ENCODE measurements at regions not wholly inside any gene's neighbourhood (a gene's known extent, or its start where the extent isn't known, plus 50 kb on each side); places are given as distances from the start of the nearest gene placed in this dataset.
A peak's percentile ranks its signal among the peaks of the same experiment; 100 is the strongest.

DNA sequence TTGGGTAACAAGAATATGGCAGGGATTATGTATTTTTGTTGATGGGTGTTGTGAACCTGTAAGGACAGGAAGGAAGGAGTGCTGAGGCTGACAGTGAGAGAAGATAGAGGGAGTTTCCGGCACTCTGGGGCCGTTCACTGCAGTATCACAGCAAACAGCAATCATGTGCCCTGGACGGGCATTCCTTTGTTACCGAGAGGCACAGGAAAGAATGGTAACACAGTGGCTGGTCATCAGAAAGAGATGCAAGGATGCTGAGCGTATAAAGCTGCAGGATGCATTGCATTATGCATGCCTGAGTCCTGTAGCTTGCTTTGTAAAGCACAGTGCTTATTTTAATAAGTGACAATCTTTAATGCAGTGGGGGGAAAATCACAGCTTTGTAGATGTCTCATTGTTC is 286.8 kb downstream of the RPS24 start:
- DNase-seq (ENCODE audit: low spot score) = peak; percentile 15

DNA sequence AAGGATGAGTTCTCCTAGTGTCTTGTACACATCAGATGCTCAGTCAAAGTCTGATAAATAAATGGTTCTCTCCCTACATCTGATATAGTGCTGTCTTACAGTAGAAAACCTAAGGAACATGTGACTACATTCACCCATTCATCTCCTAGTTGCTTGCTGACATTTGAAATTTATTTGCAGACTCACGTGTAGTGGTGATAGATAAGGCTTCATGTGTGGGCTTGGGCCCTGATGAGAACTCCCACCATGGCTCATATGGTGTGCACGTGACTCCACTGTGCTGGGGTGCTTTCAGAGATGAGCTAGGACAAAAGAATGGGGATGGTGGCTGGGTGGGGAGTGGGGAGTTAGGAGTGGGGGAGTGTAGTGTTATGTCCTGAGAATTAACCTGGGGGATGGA is 287.3 kb downstream of the RPS24 start:
- DNase-seq (ENCODE audit: low spot score) = no peak

DNA sequence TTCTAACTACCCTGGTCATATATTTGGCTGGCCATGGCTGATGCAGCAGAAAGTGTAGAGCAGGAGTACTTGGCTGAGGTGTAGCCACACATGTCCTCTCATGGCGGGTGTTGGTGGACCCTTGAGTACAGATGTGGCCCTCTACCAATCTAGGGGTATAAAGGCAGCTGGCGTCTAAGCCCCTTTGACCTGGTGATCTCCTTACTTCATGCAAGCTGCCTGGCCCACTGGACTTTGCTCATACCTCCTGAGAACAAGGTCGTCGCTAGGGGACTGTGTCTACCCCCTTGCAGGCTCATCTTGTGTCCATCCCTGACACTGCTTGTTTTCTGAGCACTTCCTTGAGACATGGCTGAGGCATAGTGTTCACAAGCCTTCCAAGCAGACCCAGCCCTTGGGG is 287.8 kb downstream of the RPS24 start:
- DNase-seq (ENCODE audit: low spot score) = no peak

DNA sequence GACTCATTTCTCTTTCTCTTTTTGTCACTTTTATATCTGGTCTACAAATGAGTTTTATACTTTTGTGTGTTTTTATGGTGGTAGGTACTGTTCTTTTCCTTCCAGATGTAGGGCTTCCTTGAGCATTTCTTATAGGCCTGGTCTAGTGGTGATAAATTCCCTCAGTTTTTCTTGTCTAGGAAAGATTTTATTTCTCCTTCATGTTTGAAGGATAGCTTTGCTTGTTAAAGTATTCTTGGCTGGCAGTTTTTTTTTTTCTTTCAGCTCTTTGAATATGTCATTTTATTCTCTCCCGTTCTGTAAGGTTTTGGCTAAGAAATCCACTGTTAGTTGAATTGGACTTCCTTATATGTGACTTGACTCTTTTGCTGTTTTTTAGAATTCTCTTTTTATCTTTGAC is 292.7 kb downstream of the RPS24 start:
- no peak for DNase-seq (ENCODE audit: low spot score)

DNA sequence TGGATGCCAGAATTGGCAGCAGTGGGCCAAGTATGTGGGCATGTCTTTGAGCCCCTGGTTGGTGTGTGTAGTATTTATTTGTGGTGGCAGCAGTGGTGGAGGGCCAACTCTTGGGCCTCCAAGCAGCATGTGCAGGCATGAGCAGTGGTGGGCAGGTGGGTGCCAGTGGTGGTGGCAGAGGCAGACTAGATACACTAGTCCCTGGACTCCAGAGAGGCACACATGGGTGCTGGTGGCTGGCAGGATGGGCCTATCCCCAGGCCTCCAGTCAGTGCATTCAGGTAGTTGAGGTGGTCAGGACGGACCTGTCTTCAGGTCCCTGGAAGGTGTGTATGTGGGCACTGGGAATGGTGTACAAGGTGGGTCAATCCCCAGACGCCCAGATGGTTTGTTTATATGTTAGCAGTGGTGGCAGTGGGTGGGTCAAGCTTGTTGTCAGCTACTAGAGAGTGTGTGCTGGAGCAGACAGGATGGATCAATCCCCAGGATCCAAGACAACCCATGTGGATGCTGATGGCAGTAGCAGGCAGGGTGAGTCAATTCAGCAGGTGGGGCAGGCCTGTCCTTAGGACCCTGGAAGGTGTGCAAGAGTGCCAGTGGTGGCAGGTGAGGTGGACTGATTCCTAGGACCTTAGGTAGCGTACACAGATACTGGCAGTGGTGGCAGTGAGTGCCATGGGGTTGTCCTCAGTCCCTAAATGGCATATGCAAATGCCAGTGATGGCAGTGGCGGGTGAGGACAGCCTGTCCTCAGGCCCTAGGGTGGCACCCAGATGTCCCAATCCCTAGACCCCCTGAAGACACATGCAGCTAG is 294.3 kb downstream of the RPS24 start:
- no peak for DNase-seq (ENCODE audit: low spot score)

DNA sequence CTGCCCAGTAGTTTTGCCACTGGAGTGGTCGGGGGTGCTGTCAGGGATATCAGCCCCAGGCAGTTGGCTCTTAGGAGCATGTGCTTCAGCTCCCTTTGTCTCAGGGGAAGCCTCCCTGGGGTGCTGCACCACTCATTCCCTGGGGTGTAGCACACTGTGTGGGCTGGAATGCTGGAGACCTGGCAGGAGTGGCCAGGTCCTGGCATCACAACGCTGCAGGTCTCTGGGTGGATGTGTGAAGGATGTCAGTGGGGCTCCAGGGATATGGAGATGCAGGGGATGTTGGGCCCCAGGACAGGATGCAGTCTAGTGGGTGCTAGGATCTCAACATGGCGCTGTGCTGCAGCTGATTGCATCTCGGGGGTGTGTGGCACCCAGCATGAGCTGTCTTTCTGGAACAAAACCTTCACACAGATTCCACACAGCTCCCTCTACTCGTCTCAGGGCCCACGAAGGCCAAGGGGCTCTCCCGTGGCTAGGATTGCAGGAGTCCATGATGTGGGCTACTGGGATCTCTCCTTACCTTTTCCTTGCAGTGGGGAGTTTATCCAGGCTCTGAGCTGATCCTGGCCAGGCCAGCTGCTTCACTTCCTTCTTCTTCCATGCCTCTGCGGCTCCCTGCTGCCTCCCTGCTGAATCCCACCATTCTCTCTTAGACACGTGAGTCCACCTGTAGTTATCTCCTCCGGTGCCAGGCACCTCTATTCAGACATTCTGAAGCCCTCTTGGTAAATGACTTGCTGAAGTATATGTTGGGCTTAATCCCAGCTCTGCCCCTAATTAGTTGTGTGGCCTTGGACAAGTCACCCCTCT is 295.1 kb downstream of the RPS24 start:
- DNase-seq (ENCODE audit: low spot score) = no peak

DNA sequence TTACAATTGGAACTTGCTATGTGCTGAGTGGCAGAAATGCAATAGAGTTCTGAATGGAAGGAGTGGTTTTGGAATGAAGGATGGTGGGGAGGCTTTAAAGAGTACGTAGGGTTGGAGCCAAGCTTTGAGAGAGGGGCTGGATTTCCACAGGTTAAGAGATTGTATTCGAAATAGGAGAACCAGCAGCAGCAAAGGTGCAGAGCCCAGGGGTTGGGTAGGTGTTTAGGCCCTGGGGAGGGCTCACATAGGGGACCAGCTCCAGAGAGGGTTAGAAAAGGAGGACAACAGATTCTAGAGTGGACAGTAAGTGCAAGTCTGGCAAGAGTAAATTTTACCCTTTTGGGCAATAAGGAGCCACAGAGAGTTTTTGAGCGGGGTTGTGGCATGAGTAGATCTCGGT is 297.2 kb downstream of the RPS24 start:
- DNase-seq (ENCODE audit: low spot score) = no peak

DNA sequence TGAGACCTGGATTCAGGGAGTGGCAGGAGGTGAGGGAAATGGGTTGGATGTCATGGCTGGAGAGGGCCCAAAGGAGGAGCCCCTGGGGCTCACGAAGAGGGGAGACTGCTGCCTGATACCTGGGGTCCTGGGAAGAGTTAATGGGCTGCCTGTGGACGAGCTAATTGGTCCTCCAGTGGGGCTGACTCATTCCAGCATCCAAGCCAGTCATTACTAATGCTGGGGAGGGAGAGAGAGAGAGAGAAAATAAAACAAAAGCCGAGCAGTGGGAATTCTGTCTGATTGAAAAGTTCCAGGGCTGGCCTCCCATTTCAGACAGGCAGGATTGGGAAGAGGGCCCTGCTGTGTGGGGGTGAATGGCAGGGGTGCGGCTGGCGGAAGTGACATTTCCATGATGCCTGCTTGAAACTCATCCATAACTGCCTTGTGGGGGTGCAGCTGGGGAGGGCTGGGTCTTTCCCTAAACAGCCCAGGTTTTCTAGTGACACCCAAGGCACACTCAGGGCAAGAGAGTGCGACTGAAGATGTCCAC is 297.8 kb downstream of the RPS24 start:
- no peak for DNase-seq (ENCODE audit: low spot score)

DNA sequence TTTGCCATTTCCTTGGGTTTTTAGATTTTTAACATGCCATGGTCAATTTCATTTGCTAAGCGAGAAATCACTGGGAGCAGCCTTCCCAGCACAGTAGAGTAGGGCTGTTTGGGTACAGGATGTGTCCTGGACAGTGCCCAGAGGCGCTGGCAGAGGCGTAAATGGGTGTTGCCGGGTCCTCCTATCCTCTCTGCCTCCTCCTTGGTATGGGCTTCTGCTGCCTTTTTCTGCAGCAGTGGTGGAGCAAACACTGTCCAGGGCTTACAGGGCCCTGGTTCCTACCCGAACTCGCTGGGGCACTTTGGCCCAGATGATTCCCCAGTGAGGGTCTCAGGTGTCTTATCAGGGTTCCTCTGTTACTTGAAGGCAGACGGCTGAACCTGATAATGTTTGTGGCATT is 298.3 kb downstream of the RPS24 start:
- DNase-seq (ENCODE audit: low spot score) = no peak

DNA sequence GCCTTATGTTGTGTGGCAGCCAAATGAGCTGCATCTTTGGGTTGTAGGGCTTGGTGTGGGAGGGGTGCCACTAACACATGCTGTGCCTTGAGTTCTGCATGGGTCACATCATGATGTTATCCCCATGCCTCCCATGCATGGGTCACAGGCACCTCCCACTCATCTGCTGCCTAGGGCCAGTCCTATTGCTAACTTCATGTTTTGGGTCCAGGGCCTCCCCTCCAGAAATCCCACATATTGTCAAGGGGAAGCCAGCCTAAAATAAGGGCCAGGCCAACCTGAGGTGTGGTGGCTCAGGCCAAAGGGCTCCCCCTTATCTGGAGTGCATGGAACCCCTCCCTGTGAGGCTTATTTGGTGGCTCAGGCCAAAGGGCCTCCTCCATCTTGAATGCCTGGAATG is 299.0 kb downstream of the RPS24 start:
- no peak for DNase-seq (ENCODE audit: low spot score)

DNA sequence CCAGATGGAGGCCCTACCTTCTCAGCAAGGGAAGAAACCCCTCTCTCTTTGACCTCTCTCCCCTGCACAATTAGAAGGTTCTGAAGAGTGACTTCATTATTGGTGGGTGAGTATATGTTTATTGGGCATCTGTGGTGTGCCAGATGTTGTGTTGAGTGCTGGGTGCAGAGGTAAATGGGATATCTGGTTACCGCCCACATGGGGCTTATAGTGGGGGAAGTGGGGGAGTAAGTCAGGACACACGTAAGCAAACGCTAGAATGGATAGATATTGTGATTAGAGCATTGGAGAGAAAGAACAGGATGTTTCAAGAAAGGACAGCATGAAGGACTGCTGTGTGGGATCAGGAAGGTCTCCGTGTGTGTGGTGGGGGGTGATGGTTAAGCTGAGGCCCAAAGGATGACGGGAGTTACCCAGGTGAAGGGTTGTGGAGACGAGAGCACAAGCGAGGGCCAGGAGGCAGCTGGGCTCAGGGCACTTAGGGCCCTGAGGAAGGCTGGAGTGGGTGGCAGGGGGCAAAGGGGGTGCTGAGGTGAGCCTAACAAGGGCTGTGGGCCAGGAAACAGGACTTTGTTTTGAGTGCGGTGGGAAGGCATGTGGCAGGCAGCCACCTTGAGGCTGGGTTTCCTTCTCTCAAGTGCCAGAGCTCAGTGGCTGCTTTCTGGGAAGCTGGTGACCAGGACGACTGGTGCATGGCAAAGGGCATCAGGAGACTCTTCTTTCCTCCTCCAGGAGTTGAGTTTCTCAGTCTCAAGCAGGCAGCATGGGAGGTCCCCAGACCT is 299.9 kb downstream of the RPS24 start:
- no peak for DNase-seq (ENCODE audit: low spot score)

DNA sequence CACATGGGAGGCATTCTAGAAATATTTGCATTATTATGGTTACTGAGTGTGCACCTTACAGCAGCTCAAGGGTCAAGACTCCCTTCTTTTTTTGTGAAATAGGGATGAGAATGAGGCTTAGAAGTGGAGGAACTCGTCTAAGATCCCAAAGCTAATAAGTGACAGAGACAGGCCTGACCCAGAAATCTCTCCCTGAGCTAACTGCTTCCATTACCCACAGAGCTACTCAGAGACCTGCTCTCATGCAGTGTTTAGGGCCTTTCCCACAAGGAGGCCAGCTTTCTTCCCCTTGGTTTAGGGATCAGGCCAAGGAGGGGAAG is 301.7 kb downstream of the RPS24 start:
- DNase-seq (ENCODE audit: low spot score) = no peak

DNA sequence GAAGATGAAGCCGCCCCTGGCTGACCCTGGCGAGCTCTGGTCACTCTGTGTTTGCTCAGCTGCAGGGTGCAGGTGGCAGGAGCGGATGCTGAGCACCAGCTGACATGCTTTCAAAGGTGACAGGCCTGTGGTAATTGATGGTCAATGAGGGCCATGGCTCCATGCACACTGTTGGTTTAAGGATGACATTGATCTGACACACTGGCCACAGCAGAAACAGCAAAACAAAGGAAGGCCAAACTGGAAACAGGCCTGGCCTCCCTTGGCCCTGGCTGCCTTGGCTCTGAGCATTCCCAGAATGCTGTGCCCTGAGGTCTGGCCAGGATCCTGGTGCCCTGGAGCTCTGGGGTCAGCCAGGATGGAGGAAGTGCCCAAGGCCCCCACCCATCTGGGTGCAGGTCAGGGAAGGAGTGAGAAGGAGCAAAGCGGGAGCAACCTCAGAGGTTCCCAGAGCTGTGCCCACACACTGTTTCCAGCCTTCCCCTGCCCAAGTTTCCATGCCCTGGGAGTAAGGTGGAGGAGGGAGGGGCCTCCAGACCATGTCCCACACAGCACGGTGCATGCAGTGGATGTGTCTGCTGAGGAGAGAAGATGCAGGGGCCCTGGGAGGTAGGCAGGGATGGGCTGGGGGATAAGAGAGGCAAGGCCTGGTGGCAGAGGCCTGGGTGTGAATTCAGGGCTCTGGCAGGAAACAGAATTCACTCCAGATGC is 302.2 kb downstream of the RPS24 start:
- no peak for DNase-seq (ENCODE audit: low spot score)

DNA sequence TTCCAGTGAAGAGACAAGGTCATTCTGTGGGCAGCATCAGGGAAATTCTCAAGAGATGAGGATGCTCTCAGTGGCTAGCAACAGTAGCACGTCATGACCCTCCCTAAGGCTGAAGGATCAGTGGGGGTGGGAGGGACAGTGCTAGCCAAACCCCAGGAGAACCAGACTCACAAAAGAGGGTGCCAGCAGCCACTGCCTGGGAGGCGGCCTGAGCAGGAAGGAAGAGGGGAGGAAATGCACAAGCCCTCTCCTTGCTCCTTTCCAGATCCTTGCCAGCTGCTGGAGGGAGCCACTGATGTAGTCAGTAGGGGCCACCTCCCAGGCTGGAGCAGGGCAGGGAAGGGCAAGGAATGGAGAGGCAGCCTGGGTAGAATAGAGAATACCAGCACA is 302.7 kb downstream of the RPS24 start:
- DNase-seq (ENCODE audit: low spot score) = no peak

DNA sequence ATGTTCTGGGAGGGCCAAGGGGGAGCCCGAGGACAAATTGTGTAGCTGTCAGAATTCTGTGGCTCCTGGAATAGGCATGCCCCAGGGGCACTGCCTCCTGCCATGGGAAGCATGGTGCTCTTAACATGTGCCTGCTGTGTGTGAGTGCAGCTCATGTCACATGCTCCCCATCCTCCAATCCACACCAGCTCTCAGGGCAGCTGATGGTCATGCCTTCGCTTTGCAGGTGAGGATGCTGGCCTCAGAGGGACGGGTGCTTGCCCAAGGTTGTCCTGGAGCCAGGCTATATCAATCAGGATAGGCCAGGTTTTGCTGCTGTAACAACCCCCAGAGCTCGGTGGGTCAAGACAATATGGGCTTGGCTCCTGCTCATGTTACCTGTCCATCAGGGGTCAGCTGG is 303.4 kb downstream of the RPS24 start:
- DNase-seq (ENCODE audit: low spot score) = no peak

DNA sequence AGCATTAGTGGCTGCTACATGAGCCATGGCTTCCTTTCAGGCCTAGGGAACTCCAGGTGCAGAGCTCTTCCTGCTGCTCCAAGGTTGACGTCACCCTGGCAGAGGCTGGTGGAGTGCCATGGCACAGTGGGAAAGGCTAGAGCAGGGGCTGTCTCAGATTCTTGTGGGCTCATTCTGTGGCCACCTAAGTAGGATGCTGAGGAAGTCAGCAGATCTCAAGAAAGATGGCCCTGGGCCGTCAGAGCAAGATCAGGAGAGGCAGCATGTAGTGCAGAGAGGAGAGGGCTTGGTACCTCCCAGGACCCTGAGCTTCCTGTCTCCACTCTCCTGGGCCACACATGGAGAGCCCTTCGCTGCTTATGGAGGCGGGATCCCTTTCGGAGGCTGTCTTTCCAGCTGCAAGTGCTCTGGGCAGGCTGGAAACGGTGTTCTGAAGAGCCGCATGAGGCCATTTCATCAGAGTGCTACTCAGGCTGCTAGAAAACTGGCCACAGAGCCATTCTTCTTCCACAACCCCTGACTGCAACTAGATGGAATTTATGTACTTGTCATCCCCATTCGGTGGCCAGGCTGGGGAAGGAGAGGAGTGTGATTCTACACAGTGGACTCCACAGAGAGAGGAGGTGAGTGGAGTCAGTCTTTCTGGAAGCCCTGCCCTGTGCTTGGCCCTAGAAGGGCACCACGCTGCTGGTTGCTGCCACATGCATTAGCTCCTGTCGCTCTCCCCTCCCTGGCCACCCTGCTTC is 304.2 kb downstream of the RPS24 start:
- DNase-seq (ENCODE audit: low spot score) = no peak

DNA sequence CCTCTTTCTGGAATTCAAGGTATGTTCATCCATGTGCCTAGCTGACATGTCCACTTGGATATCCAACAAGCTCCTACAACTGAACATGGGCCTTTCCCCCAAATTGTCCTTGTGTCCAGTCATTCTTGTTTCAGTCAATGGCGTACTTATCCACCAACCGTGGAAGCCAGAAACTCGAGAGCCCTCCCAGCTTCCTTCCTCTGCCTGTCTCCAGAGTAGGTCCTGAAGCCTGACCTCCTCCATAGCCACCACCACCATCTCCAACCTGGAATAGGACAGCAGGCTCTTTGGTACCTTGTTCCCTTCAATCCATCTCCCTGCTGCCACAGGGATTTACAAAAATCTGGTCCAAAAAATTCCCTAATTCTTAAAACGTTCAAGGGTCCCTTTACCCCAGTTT is 305.1 kb downstream of the RPS24 start:
- DNase-seq (ENCODE audit: low spot score) = no peak

DNA sequence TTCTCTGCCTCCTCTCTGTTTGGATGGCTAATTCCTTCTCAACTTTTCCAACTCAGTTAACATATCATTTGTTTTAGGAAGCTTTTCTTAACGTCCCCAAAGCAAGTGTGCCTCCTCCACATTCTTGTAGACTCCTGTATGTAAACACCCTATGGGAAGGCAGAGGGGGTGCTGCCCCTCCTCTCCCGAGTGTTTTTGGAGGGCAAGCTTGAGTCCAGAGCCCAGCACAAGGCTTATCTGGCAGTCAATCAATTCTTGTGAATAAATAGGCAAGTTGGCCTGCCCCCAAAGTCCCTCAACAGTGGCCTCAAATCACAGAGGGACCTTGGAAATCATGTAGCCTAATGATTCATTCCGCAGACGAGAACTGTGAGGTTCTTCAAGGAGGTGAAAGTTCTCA is 305.6 kb downstream of the RPS24 start:
- DNase-seq (ENCODE audit: low spot score) = no peak

DNA sequence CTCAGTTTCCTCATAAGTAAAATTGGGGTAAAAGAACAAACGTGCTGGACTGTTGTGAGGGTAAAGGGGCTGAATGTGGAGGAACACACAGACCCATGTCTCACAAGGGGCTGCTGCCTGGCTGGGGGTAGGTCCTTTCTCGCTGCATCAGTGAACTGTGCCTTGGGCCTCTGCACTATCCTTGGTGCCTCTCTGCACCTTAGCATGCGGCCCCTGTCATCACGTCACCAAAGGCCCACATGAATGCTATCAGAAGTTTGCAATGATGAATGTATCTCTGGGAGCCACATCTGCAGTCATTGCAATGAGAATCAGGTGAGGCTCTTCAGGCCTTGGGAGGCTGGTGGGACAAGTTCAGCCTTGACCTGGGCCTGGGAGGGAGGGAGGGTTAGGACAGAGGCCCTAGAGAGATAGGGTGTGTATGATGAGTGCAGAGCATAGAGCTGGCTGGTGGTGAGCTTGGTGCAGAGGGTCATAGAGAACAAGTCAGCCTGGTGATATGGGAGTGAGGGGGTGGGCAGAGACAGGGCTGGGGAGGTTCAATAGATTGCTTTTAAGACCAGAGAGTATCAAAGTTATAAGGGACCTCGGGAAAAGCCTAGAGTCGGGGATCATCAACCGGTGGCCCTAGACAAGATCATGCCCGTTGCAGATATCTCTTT is 308.4 kb downstream of the RPS24 start:
- DNase-seq (ENCODE audit: low spot score) = no peak

DNA sequence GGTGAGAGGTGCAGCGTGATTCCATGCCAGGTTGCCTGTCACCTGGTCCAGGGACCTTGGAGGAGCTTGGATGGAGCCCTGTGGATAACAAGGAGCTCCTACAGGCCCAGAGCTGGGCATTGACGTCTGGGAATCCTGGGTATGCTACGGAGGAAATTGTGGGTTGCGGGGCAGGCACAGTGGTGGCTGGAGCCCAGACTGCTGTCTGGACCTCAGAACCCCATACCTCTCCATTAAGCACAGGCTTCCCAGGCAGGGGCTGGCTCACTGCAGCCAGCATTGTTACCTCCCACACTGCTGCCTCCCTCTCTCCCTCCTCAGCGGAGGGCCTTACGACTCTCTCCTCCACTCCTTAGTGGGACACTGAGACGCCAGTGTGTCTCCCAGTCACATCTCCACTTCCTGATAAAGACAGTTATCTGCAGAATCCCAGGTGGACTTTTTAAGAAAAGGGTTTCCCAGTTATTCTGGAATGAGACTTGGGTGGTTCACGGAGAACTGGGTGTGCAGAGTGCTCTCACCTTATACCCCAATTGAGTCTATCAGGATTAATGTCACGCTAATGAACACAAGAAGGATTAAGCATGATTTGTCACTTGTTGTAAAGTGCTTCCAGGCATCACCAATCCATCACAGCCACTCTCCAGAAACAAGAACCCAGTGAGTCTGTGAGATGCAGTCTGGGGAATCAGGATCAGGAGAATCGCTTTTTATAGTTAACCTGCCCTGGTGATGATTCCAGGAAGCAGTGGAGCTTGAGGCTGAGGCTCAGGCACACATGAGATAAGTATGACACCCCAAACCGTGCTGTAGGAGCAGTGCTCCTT is 309.4 kb downstream of the RPS24 start:
- no peak for DNase-seq (ENCODE audit: low spot score)
